Stomach (tissue), 4 donors: ENCODE measurements at regions not wholly inside any gene's neighbourhood (a gene's known extent, or its start where the extent isn't known, plus 50 kb on each side); places are given as distances from the start of the nearest gene placed in this dataset.

Source experiments
- POLR2A ChIP-seq, 4 donors: fragments of 450-650 bp; IDR thresholded peaks; one replicate each; pipeline ENCODE4 v1.6.1; 2016; ENCODE audit warnings: antibody characterized with exemption in 4 of 4, control low read depth in 2 of 4, mild to moderate bottlenecking in 1 of 4, moderate library complexity in 1 of 4
- TF ChIP-seq, protein P1 (sequence below), 7 experiments: fragments of 450-650 bp in 4 of 7; fragments of 200-600 bp in 3 of 7; sonication (generic) in 3 of 7; IDR thresholded peaks; one replicate each; pipeline ENCODE4 v1.5.1; 2016 to 2019; ENCODE audit warnings: antibody characterized with exemption in 7 of 7, control low read depth in 2 of 7, mild to moderate bottlenecking in 1 of 7

GRCh38 chr9:86434039-86434726 lies 80.0 kb upstream of the TUT7 start:
- TF ChIP-seq, protein P1, sequence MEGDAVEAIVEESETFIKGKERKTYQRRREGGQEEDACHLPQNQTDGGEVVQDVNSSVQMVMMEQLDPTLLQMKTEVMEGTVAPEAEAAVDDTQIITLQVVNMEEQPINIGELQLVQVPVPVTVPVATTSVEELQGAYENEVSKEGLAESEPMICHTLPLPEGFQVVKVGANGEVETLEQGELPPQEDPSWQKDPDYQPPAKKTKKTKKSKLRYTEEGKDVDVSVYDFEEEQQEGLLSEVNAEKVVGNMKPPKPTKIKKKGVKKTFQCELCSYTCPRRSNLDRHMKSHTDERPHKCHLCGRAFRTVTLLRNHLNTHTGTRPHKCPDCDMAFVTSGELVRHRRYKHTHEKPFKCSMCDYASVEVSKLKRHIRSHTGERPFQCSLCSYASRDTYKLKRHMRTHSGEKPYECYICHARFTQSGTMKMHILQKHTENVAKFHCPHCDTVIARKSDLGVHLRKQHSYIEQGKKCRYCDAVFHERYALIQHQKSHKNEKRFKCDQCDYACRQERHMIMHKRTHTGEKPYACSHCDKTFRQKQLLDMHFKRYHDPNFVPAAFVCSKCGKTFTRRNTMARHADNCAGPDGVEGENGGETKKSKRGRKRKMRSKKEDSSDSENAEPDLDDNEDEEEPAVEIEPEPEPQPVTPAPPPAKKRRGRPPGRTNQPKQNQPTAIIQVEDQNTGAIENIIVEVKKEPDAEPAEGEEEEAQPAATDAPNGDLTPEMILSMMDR (IDR thresholded peaks at IDR 0.05) = peak in 5 of 7 experiments; percentile 59 to 77 (median 71)
- no peak for TF ChIP-seq POLR2A (IDR thresholded peaks at IDR 0.05)
